ACC112 (cell line): ENCODE measurements at regions not wholly inside any gene's neighbourhood (a gene's known extent, or its start where the extent isn't known, plus 50 kb on each side); places are given as distances from the start of the nearest gene placed in this dataset.
A peak's percentile ranks its signal among the peaks of the same experiment; 100 is the strongest.

Source experiments
- H2AFZ ChIP-seq: fragments of 200-600 bp; sonication (generic); one replicate; pipeline ENCODE4 v1.6.0; 2017; ENCODE audit warnings: antibody characterized with exemption, low read length; ENCODE audit not compliant: unreplicated experiment
- H3K27ac ChIP-seq: fragments of 200-600 bp; sonication (generic); 2 replicates; pipeline ENCODE4 v1.5.1; 2014; ENCODE audit warnings: low read depth, mild to moderate bottlenecking, antibody characterized with exemption, low read length, moderate library complexity
- H3K27me3 ChIP-seq: fragments of 200-600 bp; sonication (generic); 2 replicates; pipeline ENCODE4 v1.6.1; 2014; ENCODE audit warnings: mild to moderate bottlenecking, antibody characterized with exemption, low read length, moderate library complexity, mixed read lengths; ENCODE audit not compliant: insufficient read depth
- H3K36me3 ChIP-seq: fragments of 200-600 bp; sonication (generic); 2 replicates; pipeline ENCODE4 v1.6.1; 2016; ENCODE audit warnings: mild to moderate bottlenecking, antibody characterized with exemption, low read length, moderate library complexity, mixed read lengths; ENCODE audit not compliant: insufficient read depth
- H3K4me1 ChIP-seq: fragments of 200-600 bp; sonication (generic); one replicate; pipeline ENCODE4 v1.6.1; 2016; ENCODE audit warnings: low read length, mixed read lengths; ENCODE audit not compliant: insufficient read depth, unreplicated experiment, control insufficient read depth
- H3K4me3 ChIP-seq: fragments of 200-600 bp; sonication (generic); 2 replicates; pipeline ENCODE4 v1.5.1; 2014; ENCODE audit warnings: mild to moderate bottlenecking, low read depth, low read length
- H3K79me2 ChIP-seq: fragments of 200-600 bp; sonication (generic); one replicate; pipeline ENCODE4 v1.6.0; 2016; ENCODE audit warnings: low read length; ENCODE audit not compliant: control insufficient read depth, unreplicated experiment, insufficient read depth

GRCh38 chr9:21579247-21579671, 97.1 kb upstream of the IFNE start:
- peaks cover 69% of the 10 kb centered on the region for H3K79me2 ChIP-seq
- no peaks in the 10 kb centered on the region for H3K27me3 ChIP-seq
- H3K4me1 ChIP-seq: peaks cover 63% of the 10 kb centered on the region
- H2AFZ ChIP-seq: peak overlapping the region; percentile 16
- H3K36me3 ChIP-seq: no peaks in the 10 kb centered on the region
- peak overlapping the region; percentile 98 for H3K27ac ChIP-seq
- peak overlapping the region; percentile 53 for H3K4me3 ChIP-seq

- no peaks in the 10 kb centered on the region for H3K27me3 ChIP-seq
- H2AFZ ChIP-seq: peak overlapping the region; percentile 16
- peak overlapping the region; percentile 53 for H3K4me3 ChIP-seq
- H3K79me2 ChIP-seq: peaks cover 72% of the 10 kb centered on the region
- no peaks in the 10 kb centered on the region for H3K36me3 ChIP-seq
- peaks cover 66% of the 10 kb centered on the region for H3K4me1 ChIP-seq
- H3K27ac ChIP-seq: peak overlapping the region; percentile 98
Measured at GRCh38 chr9:21579743-21580142, 97.6 kb upstream of the IFNE start.

GRCh38 chr9:21580636-21581378, 98.7 kb upstream of the IFNE start:
- H3K4me1 ChIP-seq: peaks cover 71% of the 10 kb centered on the region
- peaks cover 79% of the 10 kb centered on the region for H3K79me2 ChIP-seq
- peak overlapping the region; percentile 98 for H3K27ac ChIP-seq
- H2AFZ ChIP-seq: peak overlapping the region; percentile 11
- no peaks in the 10 kb centered on the region for H3K36me3 ChIP-seq
- H3K4me3 ChIP-seq: peak overlapping the region; percentile 53
- no peaks in the 10 kb centered on the region for H3K27me3 ChIP-seq

GRCh38 chr9:21583628-21584377, 101.7 kb upstream of the IFNE start:
- peak overlapping the region; percentile 37; the same call in 1 of the 2 replicates for H3K4me3 ChIP-seq
- H3K27me3 ChIP-seq: no peaks in the 10 kb centered on the region
- H3K4me1 ChIP-seq: peaks cover 75% of the 10 kb centered on the region
- peaks cover 3% of the 10 kb centered on the region; the same call in 1 of the 2 replicates for H3K36me3 ChIP-seq
- H3K79me2 ChIP-seq: peaks cover 88% of the 10 kb centered on the region
- peak overlapping the region; percentile 49 for H3K27ac ChIP-seq
- peak overlapping the region; percentile 7 for H2AFZ ChIP-seq

- peak overlapping the region; percentile 49 for H3K27ac ChIP-seq
Measured at GRCh38 chr9:21584890-21585289, 102.8 kb upstream of the IFNE start.

GRCh38 chr9:21585756-21586752, 103.9 kb upstream of the IFNE start:
- no peaks in the 10 kb centered on the region for H3K27me3 ChIP-seq
- H3K27ac ChIP-seq: peak overlapping the region; percentile 49
- H3K36me3 ChIP-seq: peaks cover 6% of the 10 kb centered on the region; the same call in 1 of the 2 replicates
- H2AFZ ChIP-seq: no peak overlapping the region
- H3K4me1 ChIP-seq: peaks cover 75% of the 10 kb centered on the region
- peak overlapping the region; percentile 0; the same call in 1 of the 2 replicates for H3K4me3 ChIP-seq
- H3K79me2 ChIP-seq: peaks cover 89% of the 10 kb centered on the region

More at GRCh38 chr9:21584890-21585289, 102.8 kb upstream of the IFNE start:
- Histone ChIP-seq H2AFZ (peak overlapping the region; percentile 9), H3K27me3 (no peaks in the 10 kb centered on the region), H3K79me2 (peaks cover 89% of the 10 kb centered on the region), H3K36me3 (peaks cover 6% of the 10 kb centered on the region; the same call in 1 of the 2 replicates), H3K4me1 (peaks cover 75% of the 10 kb centered on the region), H3K4me3 (peak overlapping the region; percentile 0; the same call in 1 of the 2 replicates)

- peak overlapping the region; percentile 96 for H3K27ac ChIP-seq
Measured at GRCh38 chr9:21589344-21590056, 107.4 kb upstream of the IFNE start.

GRCh38 chr9:21590058-21590996, 108.2 kb upstream of the IFNE start:
- Histone ChIP-seq H3K27ac (peak overlapping the region; percentile 96), H3K79me2 (peaks cover 57% of the 10 kb centered on the region), H3K4me3 (peak overlapping the region; percentile 80), H3K36me3 (peaks cover 6% of the 10 kb centered on the region; the same call in 1 of the 2 replicates), H3K4me1 (peaks cover 64% of the 10 kb centered on the region), H3K27me3 (no peaks in the 10 kb centered on the region), H2AFZ (no peak overlapping the region)

More at GRCh38 chr9:21589344-21590056, 107.4 kb upstream of the IFNE start:
- peaks cover 65% of the 10 kb centered on the region for H3K79me2 ChIP-seq
- peak overlapping the region; percentile 80 for H3K4me3 ChIP-seq
- H3K36me3 ChIP-seq: peaks cover 6% of the 10 kb centered on the region; the same call in 1 of the 2 replicates
- H2AFZ ChIP-seq: no peak overlapping the region
- H3K27me3 ChIP-seq: no peaks in the 10 kb centered on the region
- peaks cover 72% of the 10 kb centered on the region for H3K4me1 ChIP-seq
